Kidney (tissue), 13 donors: ENCODE measurements at regions not wholly inside any gene's neighbourhood (a gene's known extent, or its start where the extent isn't known, plus 50 kb on each side); places are given as distances from the start of the nearest gene placed in this dataset.

Experiments used
- DNase-seq, 5 donors: peaks; one replicate each; pipeline ENCODE4 v3.0.0-alpha.2; 2013 to 2020
- FAIRE-seq: peaks from 2 replicates; lab custom pipeline; 2012; peaks lifted over from hg19 to GRCh38; lab: Jason Lieb, UNC
- H3K27ac ChIP-seq, 2 donors: one replicate each; pipeline ENCODE4 v1.7.0; 2013; ENCODE audit warnings: low read depth in 2 of 2, low read length in 2 of 2, inconsistent platforms in 1 of 2
- H3K27me3 ChIP-seq: one replicate; pipeline ENCODE4 v1.7.1; 2013; ENCODE audit warnings: low read length, inconsistent platforms; ENCODE audit not compliant: control insufficient read depth, insufficient read depth
- H3K36me3 ChIP-seq, 3 donors: one replicate each; pipeline versions ENCODE4 v1.7.0 to v1.7.1; 2013; ENCODE audit warnings: low read length in 3 of 3, control low read depth in 1 of 3, inconsistent platforms in 1 of 3; ENCODE audit not compliant: insufficient read depth in 3 of 3, control insufficient read depth in 2 of 3
- H3K4me1 ChIP-seq, 3 donors: one replicate each; pipeline versions ENCODE4 v1.7.0 to v1.7.1; 2013; ENCODE audit warnings: low read length in 3 of 3, inconsistent platforms in 1 of 3, low read depth in 1 of 3; ENCODE audit not compliant: control insufficient read depth in 2 of 3, insufficient read depth in 2 of 3
- H3K4me3 ChIP-seq, 3 donors: one replicate each; pipeline versions ENCODE4 v1.7.0 to v1.8.1; 2013; ENCODE audit warnings: low read length in 3 of 3, control low read depth in 1 of 3, inconsistent platforms in 1 of 3
- H3K9ac ChIP-seq, 3 donors: one replicate each; pipeline versions ENCODE4 v1.7.0 to v1.7.1; 2013; ENCODE audit warnings: low read length in 3 of 3, control low read depth in 1 of 3, inconsistent platforms in 1 of 3
- H3K9me3 ChIP-seq, 3 donors: one replicate each; pipeline versions ENCODE4 v1.7.0 to v1.7.1; 2013; ENCODE audit warnings: low read length in 3 of 3, control low read depth in 1 of 3, inconsistent platforms in 1 of 3; ENCODE audit not compliant: control insufficient read depth in 2 of 3, insufficient read depth in 1 of 3
- intact Hi-C: fragments of 100-400 bp; cut with DNase I; formaldehyde crosslinking; loops from one replicate; pipeline ENCODE4 v1.11.1; 2022
- TF ChIP-seq, protein P1 (sequence below): IDR thresholded peaks from 3 replicates; pipeline ENCODE4 v1.5.1; 2012; ENCODE audit warnings: mild to moderate bottlenecking, moderate library complexity, borderline replicate concordance; ENCODE audit not compliant: insufficient read depth; ENCODE audit errors: extremely low read depth
- donor health status: control.
- donor health status: control.
- donor health status: control.
- donor health status: control.
- donor health status: control.
- donor health status: DM: yes; HTN: yes; CAD: no.
- donor health status: Normal renal cell carcinoma (clear cell type).

DNA sequence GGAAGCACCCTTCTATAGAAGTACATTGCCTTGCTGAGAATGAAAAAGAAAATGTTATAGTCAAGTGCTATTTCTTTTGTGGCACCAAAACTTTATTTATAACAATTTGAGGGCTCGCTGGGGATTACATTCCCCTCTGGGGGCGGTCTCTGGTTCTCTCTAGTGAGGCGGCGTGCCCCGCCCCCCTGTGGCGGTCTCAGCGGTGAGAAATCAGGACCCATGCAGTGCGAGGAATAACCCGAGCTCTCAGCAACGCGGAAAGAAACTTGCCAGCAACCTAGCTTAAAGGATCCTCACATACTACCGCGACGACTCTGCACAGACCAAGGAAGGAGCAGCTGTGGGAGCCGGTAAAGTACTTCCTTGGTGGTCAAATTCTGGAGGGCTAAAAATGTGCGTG, 83.4 kb upstream of the SHISA3 start:
- FAIRE-seq (no peak), DNase-seq (no peak)
- intact Hi-C loops = no loop called here
- Histone ChIP-seq H3K27ac (no peak overlapping the region), H3K9ac (no peak overlapping the region), H3K4me1 (no peaks in the 10 kb centered on the region), H3K9me3 (no peaks in the 10 kb centered on the region), H3K27me3 (no peaks in the 10 kb centered on the region), H3K4me3 (no peak overlapping the region), H3K36me3 (no peaks in the 10 kb centered on the region)
- TF ChIP-seq, protein P1, sequence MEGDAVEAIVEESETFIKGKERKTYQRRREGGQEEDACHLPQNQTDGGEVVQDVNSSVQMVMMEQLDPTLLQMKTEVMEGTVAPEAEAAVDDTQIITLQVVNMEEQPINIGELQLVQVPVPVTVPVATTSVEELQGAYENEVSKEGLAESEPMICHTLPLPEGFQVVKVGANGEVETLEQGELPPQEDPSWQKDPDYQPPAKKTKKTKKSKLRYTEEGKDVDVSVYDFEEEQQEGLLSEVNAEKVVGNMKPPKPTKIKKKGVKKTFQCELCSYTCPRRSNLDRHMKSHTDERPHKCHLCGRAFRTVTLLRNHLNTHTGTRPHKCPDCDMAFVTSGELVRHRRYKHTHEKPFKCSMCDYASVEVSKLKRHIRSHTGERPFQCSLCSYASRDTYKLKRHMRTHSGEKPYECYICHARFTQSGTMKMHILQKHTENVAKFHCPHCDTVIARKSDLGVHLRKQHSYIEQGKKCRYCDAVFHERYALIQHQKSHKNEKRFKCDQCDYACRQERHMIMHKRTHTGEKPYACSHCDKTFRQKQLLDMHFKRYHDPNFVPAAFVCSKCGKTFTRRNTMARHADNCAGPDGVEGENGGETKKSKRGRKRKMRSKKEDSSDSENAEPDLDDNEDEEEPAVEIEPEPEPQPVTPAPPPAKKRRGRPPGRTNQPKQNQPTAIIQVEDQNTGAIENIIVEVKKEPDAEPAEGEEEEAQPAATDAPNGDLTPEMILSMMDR = no peak

DNA sequence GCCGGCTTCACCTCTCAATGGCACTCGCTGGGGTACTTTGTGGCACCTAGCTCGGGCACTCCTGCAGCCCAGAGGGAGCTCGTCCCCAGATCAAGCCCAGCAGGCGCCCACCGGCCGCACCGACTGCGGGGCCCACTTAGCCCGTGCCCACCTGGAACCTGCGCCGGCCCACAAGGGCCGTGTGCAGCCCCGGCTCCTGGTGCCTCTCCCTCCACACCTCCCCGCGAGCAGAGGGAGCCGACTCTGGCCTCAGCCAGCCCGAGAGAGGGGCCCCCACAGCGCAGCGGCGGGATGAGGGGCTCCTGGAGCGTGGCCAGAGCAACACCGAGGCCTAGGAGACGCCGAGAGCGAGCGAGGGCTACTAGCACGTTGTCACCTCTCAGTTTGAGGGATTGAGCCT, 82.1 kb upstream of the SHISA3 start:
- intact Hi-C loops = no loop called here
- Histone ChIP-seq H3K27ac (no peak overlapping the region), H3K27me3 (no peaks in the 10 kb centered on the region), H3K9ac (no peak overlapping the region), H3K4me1 (no peaks in the 10 kb centered on the region), H3K9me3 (no peaks in the 10 kb centered on the region), H3K36me3 (no peaks in the 10 kb centered on the region), H3K4me3 (no peak overlapping the region)
- FAIRE-seq (no peak), DNase-seq (no peak)
- TF ChIP-seq, protein P1 = no peak

DNA sequence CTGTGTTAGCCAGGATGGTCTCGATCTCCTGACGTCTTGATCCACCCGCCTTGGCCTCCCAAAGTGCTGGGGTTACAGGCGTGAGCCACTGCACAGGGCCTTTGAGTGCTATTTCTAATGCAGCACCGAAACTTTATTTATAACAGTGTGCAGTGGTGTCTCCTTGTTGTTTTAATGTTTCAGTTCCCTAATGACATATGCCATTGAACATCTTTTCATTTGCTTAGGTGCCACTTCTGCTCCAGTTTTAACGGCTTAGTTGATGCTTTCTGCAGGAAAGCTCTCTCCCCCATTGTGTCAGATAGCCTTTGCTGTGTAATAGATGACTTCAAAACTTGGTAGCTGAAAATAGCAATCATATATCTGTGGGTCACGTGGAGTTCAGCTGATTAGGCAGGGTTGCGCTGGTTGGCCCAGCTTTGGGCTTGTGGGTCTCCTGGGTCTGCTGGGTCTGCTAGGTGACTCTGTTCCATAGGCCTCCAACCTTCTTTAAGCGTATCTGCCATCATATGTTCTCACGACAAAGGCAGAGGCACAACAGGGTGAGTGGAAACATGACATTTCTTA, 76.4 kb upstream of the SHISA3 start:
- H3K27me3 ChIP-seq = no peaks in the 10 kb centered on the region
- H3K36me3 ChIP-seq = no peaks in the 10 kb centered on the region
- intact Hi-C loops = no loop called here
- DNase-seq (no peak), FAIRE-seq (no peak)
- H3K4me3 ChIP-seq = no peak overlapping the region
- no peaks in the 10 kb centered on the region for H3K4me1 ChIP-seq
- no peak overlapping the region for H3K9ac ChIP-seq
- H3K27ac ChIP-seq = no peak overlapping the region
- TF ChIP-seq, protein P1 = no peak
- H3K9me3 ChIP-seq = no peaks in the 10 kb centered on the region

DNA sequence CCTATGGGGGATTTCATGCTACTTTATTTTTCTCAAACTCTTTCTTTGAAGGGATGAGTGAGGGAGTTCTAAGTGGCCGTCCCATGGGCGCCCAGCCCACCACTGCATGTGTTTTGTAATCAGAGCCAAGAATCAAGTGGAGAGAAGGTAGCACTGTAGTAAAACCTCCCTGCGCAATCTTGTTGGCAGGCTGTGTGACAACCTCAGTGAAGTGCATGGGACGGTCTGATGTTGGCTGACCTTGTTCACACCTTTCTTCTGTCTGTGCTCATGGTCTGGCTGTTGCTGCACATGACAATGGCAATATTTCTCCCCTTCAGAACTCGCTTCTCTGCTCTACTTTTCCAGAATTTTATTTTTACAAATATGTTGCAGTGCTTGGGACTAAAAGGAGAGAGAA, 71.2 kb upstream of the SHISA3 start:
- DNase-seq (no peak), FAIRE-seq (no peak)
- no peak overlapping the region for H3K27ac ChIP-seq
- intact Hi-C loops = no loop called here
- no peaks in the 10 kb centered on the region for H3K4me1 ChIP-seq
- no peaks in the 10 kb centered on the region for H3K36me3 ChIP-seq
- no peak overlapping the region for H3K4me3 ChIP-seq
- no peak overlapping the region for H3K9ac ChIP-seq
- TF ChIP-seq, protein P1 = no peak
- no peaks in the 10 kb centered on the region for H3K9me3 ChIP-seq
- H3K27me3 ChIP-seq = no peaks in the 10 kb centered on the region
